ENCODE measurements at regions not wholly inside any gene's neighbourhood (a gene's known extent, or its start where the extent isn't known, plus 50 kb on each side); places are given as distances from the start of the nearest gene placed in this dataset.
A peak's percentile ranks its signal among the peaks of the same experiment; 100 is the strongest.

- DNase-seq (ENCODE audit: low read depth in 3 of 3) = no peak
These were observed 86.4 kb upstream of the OTOS start for GRCh38 chr2:240226672-240227537.

GRCh38 chr2:240227538-240228428, 87.3 kb upstream of the OTOS start:
- DNase-seq (ENCODE audit: low read depth in 3 of 3) = no peak

GRCh38 chr2:240229005-240229404, 88.5 kb upstream of the OTOS start:
- no peak for DNase-seq (ENCODE audit: low read depth in 3 of 3)

- no peak for DNase-seq (ENCODE audit: low read depth in 3 of 3)
These were observed 89.3 kb upstream of the OTOS start for GRCh38 chr2:240229603-240230235.

- DNase-seq (ENCODE audit: low read depth in 3 of 3) = no peak
These were observed 90.0 kb upstream of the OTOS start for GRCh38 chr2:240230291-240230931.

GRCh38 chr2:240231838-240232244, 91.4 kb upstream of the OTOS start:
- no peak for DNase-seq (ENCODE audit: low read depth in 3 of 3)

GRCh38 chr2:240232264-240232915, 91.9 kb upstream of the OTOS start:
- no peak for DNase-seq (ENCODE audit: low read depth in 3 of 3)

- peak; percentile 57 to 72 (median 57) for DNase-seq (ENCODE audit: low read depth in 3 of 3)
These were observed 92.8 kb upstream of the OTOS start for GRCh38 chr2:240232961-240233884.

GRCh38 chr2:240233885-240234502, 93.5 kb upstream of the OTOS start:
- DNase-seq (ENCODE audit: low read depth in 3 of 3) = no peak

- no peak for DNase-seq (ENCODE audit: low read depth in 3 of 3)
These were observed 94.1 kb upstream of the OTOS start for GRCh38 chr2:240234503-240234951.

- DNase-seq (ENCODE audit: low read depth in 3 of 3) = no peak
These were observed 94.8 kb upstream of the OTOS start for GRCh38 chr2:240235149-240235803.

- no peak for DNase-seq (ENCODE audit: low read depth in 3 of 3)
These were observed 95.4 kb upstream of the OTOS start for GRCh38 chr2:240235811-240236210.

GRCh38 chr2:240236217-240237111, 96.0 kb upstream of the OTOS start:
- DNase-seq (ENCODE audit: low read depth in 3 of 3) = no peak

GRCh38 chr2:240237609-240238174, 97.2 kb upstream of the OTOS start:
- no peak for DNase-seq (ENCODE audit: low read depth in 3 of 3)

GRCh38 chr2:240238201-240238600, 97.7 kb upstream of the OTOS start:
- DNase-seq (ENCODE audit: low read depth in 3 of 3) = no peak

GRCh38 chr2:240238786-240239185, 98.3 kb upstream of the OTOS start:
- no peak for DNase-seq (ENCODE audit: low read depth in 3 of 3)

- no peak for DNase-seq (ENCODE audit: low read depth in 3 of 3)
These were observed 98.9 kb upstream of the OTOS start for GRCh38 chr2:240239325-240239724.

All from stimulated activated CD4-positive, alpha-beta T cell treated with anti-CD3 and anti-CD28 coated beads, TNF-alpha, amount 100 ng/mL, for 48 hours (primary cell).